22Rv1 (cell line): ENCODE measurements at regions not wholly inside any gene's neighbourhood (a gene's known extent, or its start where the extent isn't known, plus 50 kb on each side); places are given as distances from the start of the nearest gene placed in this dataset.
A peak's percentile ranks its signal among the peaks of the same experiment; 100 is the strongest.

ENCODE experiments used
- H3K27ac ChIP-seq: fragments of 450-650 bp; 2 replicates; pipeline ENCODE4 v1.5.1; 2017
- CTCF ChIP-seq: fragments of 450-650 bp; IDR thresholded peaks from 2 replicates; pipeline ENCODE4 v1.5.1; 2017; ENCODE audit warnings: mild to moderate bottlenecking
- ZFX ChIP-seq: fragments of 450-650 bp; IDR thresholded peaks from 2 replicates; pipeline ENCODE4 v1.6.1; 2017; ENCODE audit warnings: antibody characterized with exemption, borderline replicate concordance

- TF ChIP-seq CTCF = 0 out of 2 replicates have a peak, but pooled peaks have one; percentile 16
- TF ChIP-seq ZFX = no peak
- peak overlapping the region; percentile 47 for H3K27ac ChIP-seq
These were observed 161.1 kb upstream of the EGLN3 start for GRCh38 chr14:34111953-34112352.

- TF ChIP-seq CTCF (no peak), ZFX (no peak)
These were observed 160.6 kb upstream of the EGLN3 start for GRCh38 chr14:34111505-34111904.

GRCh38 chr14:34110531-34110930, 159.7 kb upstream of the EGLN3 start:
- no peak for TF ChIP-seq CTCF
- TF ChIP-seq ZFX = no peak
- H3K27ac ChIP-seq = no peak overlapping the region

More at GRCh38 chr14:34111505-34111904, 160.6 kb upstream of the EGLN3 start:
- H3K27ac ChIP-seq = peak overlapping the region; percentile 47; the same call in 1 of the 2 replicates

DNA sequence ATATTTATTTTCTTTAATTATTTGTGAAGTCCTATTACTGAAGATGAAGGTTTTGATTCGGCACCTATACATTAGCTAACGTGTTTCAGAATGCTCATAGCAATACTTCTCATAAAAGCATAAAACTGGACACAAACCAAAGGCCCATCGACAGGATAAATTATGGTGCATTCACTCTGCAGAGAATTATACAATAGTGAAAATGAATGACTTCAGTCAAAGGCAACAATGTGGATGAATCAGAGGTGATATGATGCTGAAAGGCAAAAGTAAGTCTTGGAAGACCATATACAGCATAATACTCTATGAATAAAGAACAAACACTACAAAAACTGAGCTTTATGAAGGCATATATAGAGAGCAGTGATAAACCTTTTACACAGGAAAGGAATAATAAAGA, 156.6 kb upstream of the EGLN3 start:
- TF ChIP-seq ZFX (no peak), CTCF (no peak)
- H3K27ac ChIP-seq = no peak overlapping the region

DNA sequence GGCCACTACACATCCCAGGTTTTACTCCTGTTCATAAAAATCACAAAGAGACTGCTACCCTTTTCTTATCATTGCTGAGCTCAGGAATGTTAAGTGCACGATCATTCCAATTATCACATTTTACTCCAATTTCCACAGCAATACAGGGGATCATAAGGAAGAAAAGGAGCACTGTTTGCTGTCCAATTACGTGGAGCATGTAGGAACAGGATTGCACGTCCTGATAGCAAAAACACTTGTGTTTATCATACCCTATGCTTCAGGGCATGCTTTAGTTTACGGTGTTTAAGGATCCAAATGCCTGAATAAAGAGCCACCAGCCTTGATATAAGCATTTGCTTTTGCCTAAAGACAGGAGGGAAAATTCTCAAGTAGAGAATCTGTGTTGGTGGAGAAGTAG, 155.4 kb upstream of the EGLN3 start:
- TF ChIP-seq CTCF (no peak), ZFX (no peak)
- H3K27ac ChIP-seq = no peak overlapping the region

DNA sequence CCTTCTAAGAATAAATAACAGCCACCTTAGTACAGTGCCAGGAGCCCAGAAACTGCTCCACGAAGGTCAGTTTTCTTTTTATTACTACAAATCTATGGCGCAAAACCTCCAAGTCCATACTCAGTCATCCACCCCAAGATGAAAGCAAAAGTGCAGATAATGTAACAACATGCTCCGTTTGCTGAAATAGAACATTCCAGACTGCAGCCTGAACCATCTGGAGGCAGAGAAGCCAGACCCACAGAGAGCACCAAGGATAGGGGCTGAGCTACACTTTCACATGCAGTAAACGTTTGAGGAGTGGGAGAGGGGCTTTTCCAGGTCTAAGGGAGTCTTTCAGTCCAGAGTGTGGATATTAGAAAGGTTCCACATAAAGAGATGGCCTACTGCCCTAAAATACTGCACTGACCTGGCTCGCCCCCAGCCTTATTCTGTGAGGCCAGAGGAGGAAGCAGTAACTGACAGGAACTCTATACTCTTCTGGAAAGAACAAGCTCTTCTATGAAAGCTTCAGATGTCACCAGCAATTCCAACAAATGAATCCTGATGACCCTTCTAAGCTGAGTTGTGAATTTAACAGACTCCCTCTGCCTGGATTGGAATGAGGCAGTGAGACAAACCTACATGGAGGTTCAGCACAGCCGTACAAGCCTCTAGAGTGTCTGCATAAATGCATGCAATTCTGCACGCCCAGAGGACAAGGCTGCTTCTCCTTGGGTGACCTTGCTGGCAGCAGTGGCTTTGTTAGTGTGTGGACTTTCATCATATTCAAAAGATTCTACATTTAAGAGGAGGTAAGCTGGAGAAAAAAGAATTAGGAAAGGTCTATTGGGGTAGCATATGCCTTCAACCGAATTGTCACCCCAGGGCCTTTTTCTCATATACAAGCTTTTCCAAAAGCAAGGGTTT, 153.9 kb upstream of the EGLN3 start:
- TF ChIP-seq ZFX (no peak), CTCF (no peak)
- H3K27ac ChIP-seq = no peak overlapping the region

- TF ChIP-seq CTCF (no peak), ZFX (no peak)
These were observed 152.3 kb upstream of the EGLN3 start for GRCh38 chr14:34103176-34103575.

More at GRCh38 chr14:34103176-34103575, 152.3 kb upstream of the EGLN3 start:
- no peak overlapping the region for H3K27ac ChIP-seq
